ENCODE measurements at regions not wholly inside any gene's neighbourhood (a gene's known extent, or its start where the extent isn't known, plus 50 kb on each side); places are given as distances from the start of the nearest gene placed in this dataset.

- TF ChIP-seq CTCF (conservative IDR thresholded peaks at IDR 0.05; ENCODE audit: low read depth, low read length) (no peak), EZH2 (IDR thresholded peaks at IDR 0.05; ENCODE audit: borderline replicate concordance, low read depth, low read length, poor library complexity, severe bottlenecking) (no peak)
Observed at GRCh38 chr5:85709728-85710127, 908.0 kb upstream of the COX7C start.

Measured in A673 (cell line).